ENCODE measurements at regions not wholly inside any gene's neighbourhood (a gene's known extent, or its start where the extent isn't known, plus 50 kb on each side); places are given as distances from the start of the nearest gene placed in this dataset.
"Not testable (repeated sequence)": the region's sequence is repeated elsewhere in the genome, so short reads cannot be mapped to it uniquely, and the experiment has no call there.

GRCh38 chr4:179165862-179166261 lies 1723.6 kb upstream of the AGA start:
- FAIRE-seq (no peak), DNase-seq (ENCODE audit: insufficient read length) (no peak)
- TF ChIP-seq POLR2AphosphoS5 (IDR thresholded peaks at IDR 0.05; ENCODE audit: low read depth, low read length) (no peak), POLR2A (IDR thresholded peaks at IDR 0.05; ENCODE audit: low read depth, low read length) (no peak), TAF1 (IDR thresholded peaks at IDR 0.05; ENCODE audit: borderline replicate concordance, low read depth, low read length) (no peak)

GRCh38 chr4:179170308-179170707 lies 1728.1 kb upstream of the AGA start:
- FAIRE-seq; DNase-seq (ENCODE audit: insufficient read length): not testable (repeated sequence)

- FAIRE-seq (no peak), DNase-seq (ENCODE audit: insufficient read length) (no peak)
- TF ChIP-seq POLR2A (IDR thresholded peaks at IDR 0.05; ENCODE audit: low read depth, low read length) (no peak), POLR2AphosphoS5 (IDR thresholded peaks at IDR 0.05; ENCODE audit: low read depth, low read length) (no peak), TAF1 (IDR thresholded peaks at IDR 0.05; ENCODE audit: borderline replicate concordance, low read depth, low read length) (no peak)
These were observed 1740.5 kb upstream of the AGA start for GRCh38 chr4:179182741-179183140.

GRCh38 chr4:179195887-179196286 lies 1753.7 kb upstream of the AGA start:
- no peak for FAIRE-seq
- TF ChIP-seq POLR2AphosphoS5 (IDR thresholded peaks at IDR 0.05; ENCODE audit: low read depth, low read length) (no peak), TAF1 (IDR thresholded peaks at IDR 0.05; ENCODE audit: borderline replicate concordance, low read depth, low read length) (no peak), POLR2A (IDR thresholded peaks at IDR 0.05; ENCODE audit: low read depth, low read length) (no peak)
- DNase-seq (ENCODE audit: insufficient read length): no peak

- no peak for DNase-seq (ENCODE audit: insufficient read length)
- TF ChIP-seq POLR2AphosphoS5 (IDR thresholded peaks at IDR 0.05; ENCODE audit: low read depth, low read length) (no peak), TAF1 (IDR thresholded peaks at IDR 0.05; ENCODE audit: borderline replicate concordance, low read depth, low read length) (no peak), POLR2A (IDR thresholded peaks at IDR 0.05; ENCODE audit: low read depth, low read length) (no peak)
- no peak for FAIRE-seq
These were observed 1754.3 kb upstream of the AGA start for GRCh38 chr4:179196511-179196910.

GRCh38 chr4:179200681-179201080 lies 1758.4 kb upstream of the AGA start:
- TF ChIP-seq POLR2A (IDR thresholded peaks at IDR 0.05; ENCODE audit: low read depth, low read length): no peak
- no peak for FAIRE-seq
- DNase-seq (ENCODE audit: insufficient read length): no peak

- TF ChIP-seq POLR2AphosphoS5 (IDR thresholded peaks at IDR 0.05; ENCODE audit: low read depth, low read length): no peak
- DNase-seq (ENCODE audit: insufficient read length) (no peak), FAIRE-seq (no peak)
These were observed 1783.4 kb upstream of the AGA start for GRCh38 chr4:179225594-179225993.

GRCh38 chr4:179248821-179249220 lies 1806.6 kb upstream of the AGA start:
- TF ChIP-seq POLR2AphosphoS5 (IDR thresholded peaks at IDR 0.05; ENCODE audit: low read depth, low read length) (no peak), TAF1 (IDR thresholded peaks at IDR 0.05; ENCODE audit: borderline replicate concordance, low read depth, low read length) (no peak), POLR2A (IDR thresholded peaks at IDR 0.05; ENCODE audit: low read depth, low read length) (no peak)
- FAIRE-seq (no peak), DNase-seq (ENCODE audit: insufficient read length) (no peak)

GRCh38 chr4:179268791-179269190 lies 1826.6 kb upstream of the AGA start:
- DNase-seq (ENCODE audit: insufficient read length) (no peak), FAIRE-seq (no peak)
- TF ChIP-seq POLR2A (IDR thresholded peaks at IDR 0.05; ENCODE audit: low read depth, low read length) (no peak), TAF1 (IDR thresholded peaks at IDR 0.05; ENCODE audit: borderline replicate concordance, low read depth, low read length) (no peak), POLR2AphosphoS5 (IDR thresholded peaks at IDR 0.05; ENCODE audit: low read depth, low read length) (no peak)

GRCh38 chr4:179272282-179272681 lies 1830.0 kb upstream of the AGA start:
- DNase-seq (ENCODE audit: insufficient read length) (no peak), FAIRE-seq (no peak)
- no peak for TF ChIP-seq POLR2AphosphoS5 (IDR thresholded peaks at IDR 0.05; ENCODE audit: low read depth, low read length)

GRCh38 chr4:179278647-179279046 lies 1836.4 kb upstream of the AGA start:
- TF ChIP-seq POLR2AphosphoS5 (IDR thresholded peaks at IDR 0.05; ENCODE audit: low read depth, low read length): no peak
- TF ChIP-seq TAF1 (IDR thresholded peaks at IDR 0.05; ENCODE audit: borderline replicate concordance, low read depth, low read length): no peak
- TF ChIP-seq POLR2A (IDR thresholded peaks at IDR 0.05; ENCODE audit: low read depth, low read length): no peak
- FAIRE-seq: no peak
- DNase-seq (ENCODE audit: insufficient read length): no peak

- no peak for DNase-seq (ENCODE audit: insufficient read length)
- TF ChIP-seq POLR2AphosphoS5 (IDR thresholded peaks at IDR 0.05; ENCODE audit: low read depth, low read length): no peak
- no peak for TF ChIP-seq TAF1 (IDR thresholded peaks at IDR 0.05; ENCODE audit: borderline replicate concordance, low read depth, low read length)
- no peak for TF ChIP-seq POLR2A (IDR thresholded peaks at IDR 0.05; ENCODE audit: low read depth, low read length)
- FAIRE-seq: no peak
These were observed 1843.5 kb upstream of the AGA start for GRCh38 chr4:179285696-179286095.

- no peak for TF ChIP-seq POLR2AphosphoS5 (IDR thresholded peaks at IDR 0.05; ENCODE audit: low read depth, low read length)
- no peak for TF ChIP-seq TAF1 (IDR thresholded peaks at IDR 0.05; ENCODE audit: borderline replicate concordance, low read depth, low read length)
- TF ChIP-seq POLR2A (IDR thresholded peaks at IDR 0.05; ENCODE audit: low read depth, low read length): no peak
- no peak for FAIRE-seq
- no peak for DNase-seq (ENCODE audit: insufficient read length)
These were observed 1849.4 kb upstream of the AGA start for GRCh38 chr4:179291657-179292056.

GRCh38 chr4:179292468-179292867 lies 1850.2 kb upstream of the AGA start:
- FAIRE-seq: no peak
- no peak for DNase-seq (ENCODE audit: insufficient read length)

More at GRCh38 chr4:179292468-179292867, 1850.2 kb upstream of the AGA start:
- TF ChIP-seq POLR2AphosphoS5 (IDR thresholded peaks at IDR 0.05; ENCODE audit: low read depth, low read length) (no peak), TAF1 (IDR thresholded peaks at IDR 0.05; ENCODE audit: borderline replicate concordance, low read depth, low read length) (no peak), POLR2A (IDR thresholded peaks at IDR 0.05; ENCODE audit: low read depth, low read length) (no peak)
